ENCODE measurements at regions not wholly inside any gene's neighbourhood (a gene's known extent, or its start where the extent isn't known, plus 50 kb on each side); places are given as distances from the start of the nearest gene placed in this dataset.

DNA sequence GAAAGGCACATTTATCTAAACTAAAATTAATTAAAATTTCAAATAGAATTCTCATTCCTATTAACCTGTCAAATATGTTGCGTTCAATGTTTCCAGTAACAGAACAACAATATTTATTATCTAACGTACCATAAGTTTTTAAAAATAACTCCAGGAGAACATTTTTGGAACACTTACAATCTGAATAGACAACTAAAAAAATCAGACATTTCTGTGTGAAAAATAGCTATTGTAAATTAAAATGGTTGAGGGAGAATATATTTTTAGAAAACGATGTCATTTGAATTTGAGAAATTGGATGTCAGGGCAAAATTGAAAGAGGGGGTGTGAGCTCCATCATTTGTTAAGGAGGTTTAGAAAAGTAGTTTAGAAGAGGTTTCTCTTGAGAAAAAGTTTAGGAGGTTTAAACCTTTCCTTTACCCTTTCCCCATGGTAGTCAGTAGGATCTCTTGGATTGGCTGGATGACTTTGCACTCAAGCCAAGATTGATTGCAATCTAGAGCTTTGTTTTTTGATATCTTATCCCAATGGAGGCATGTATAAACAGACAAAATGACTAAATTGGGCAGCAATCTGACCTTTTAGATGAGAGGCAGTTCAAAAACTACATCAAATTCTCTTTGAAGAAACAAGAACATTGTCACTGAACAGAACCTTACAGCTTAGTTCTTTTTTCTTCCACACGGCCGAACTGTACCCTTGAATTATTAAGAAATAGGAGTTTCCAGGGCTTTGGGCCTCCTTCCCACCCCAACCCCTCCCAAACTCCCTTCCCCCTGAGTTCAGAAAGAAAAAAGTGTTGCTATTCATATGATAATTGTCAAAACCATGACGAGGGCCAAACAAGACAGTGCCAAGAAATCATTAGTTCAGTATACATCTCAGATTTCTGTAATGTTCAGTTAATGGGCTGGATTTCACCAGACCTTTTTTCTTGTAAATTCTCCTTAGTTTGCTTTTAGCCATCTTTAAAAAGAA, 79.7 kb upstream of the CDIN1 start:
- no peak for DNase-seq

DNA sequence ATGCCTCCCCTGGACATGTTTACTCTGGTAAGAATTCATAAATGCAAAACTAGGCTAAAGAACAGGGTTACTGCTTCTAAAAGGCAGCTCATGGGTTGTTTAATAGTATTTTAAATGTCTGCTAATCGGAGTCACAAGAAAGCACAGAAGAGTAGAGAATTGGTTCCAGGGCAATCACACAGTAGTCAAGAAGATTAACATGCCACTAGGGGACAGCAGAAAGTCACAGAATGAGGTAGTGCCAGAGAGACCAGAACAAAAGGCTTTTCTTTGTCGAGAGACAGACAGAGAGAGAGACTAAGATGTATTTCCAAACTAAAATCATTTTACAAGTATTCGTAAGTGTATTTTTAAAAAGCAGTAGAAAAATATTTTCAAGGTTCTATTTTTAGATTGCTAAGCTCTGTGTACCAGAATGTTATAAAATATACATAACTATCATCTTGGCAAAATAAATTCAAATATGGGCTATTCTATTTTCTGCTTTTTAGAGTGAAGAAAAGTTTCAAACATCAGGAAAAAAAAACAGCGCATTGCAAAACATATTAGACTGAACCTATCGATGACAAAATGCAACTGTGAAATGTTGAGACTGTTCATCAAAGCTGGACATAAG, 78.3 kb upstream of the CDIN1 start:
- DNase-seq = no peak

- no peak for DNase-seq
Measured at GRCh38 chr15:36502509-36502908, 76.9 kb upstream of the CDIN1 start.

GRCh38 chr15:36506733-36507356, 72.6 kb upstream of the CDIN1 start:
- no peak for DNase-seq

GRCh38 chr15:36507458-36507857, 72.0 kb upstream of the CDIN1 start:
- DNase-seq = no peak

GRCh38 chr15:36511594-36511993, 67.8 kb upstream of the CDIN1 start:
- no peak for DNase-seq

GRCh38 chr15:36517758-36518157, 61.7 kb upstream of the CDIN1 start:
- no peak for DNase-seq

- no peak for DNase-seq
Measured at GRCh38 chr15:36519067-36519466, 60.4 kb upstream of the CDIN1 start.

DNA sequence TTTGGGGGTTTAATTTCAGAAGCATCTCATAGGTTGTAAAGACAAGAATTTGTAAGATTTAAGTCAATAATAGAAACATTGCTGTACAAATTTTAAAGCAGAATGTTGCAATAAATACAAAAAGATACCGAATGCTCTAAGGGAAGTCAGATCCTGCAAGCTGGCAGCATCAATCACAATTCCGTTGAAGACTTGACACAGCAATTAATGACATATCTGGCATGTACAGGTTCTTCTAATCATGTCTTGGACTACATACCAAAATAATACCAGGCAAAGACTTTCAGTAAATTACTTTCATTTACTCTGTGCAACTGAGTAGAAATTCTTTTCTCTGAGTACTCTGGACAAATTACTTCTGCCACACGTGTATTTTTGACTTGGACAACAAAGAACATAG, 54.0 kb upstream of the CDIN1 start:
- no peak for DNase-seq

- DNase-seq = no peak
Measured at GRCh38 chr15:36527235-36528162, 51.9 kb upstream of the CDIN1 start.

- DNase-seq = no peak
Measured at GRCh38 chr15:36529296-36530011, 50.0 kb upstream of the CDIN1 start.
